PC-3 (cell line): ENCODE measurements at regions not wholly inside any gene's neighbourhood (a gene's known extent, or its start where the extent isn't known, plus 50 kb on each side); places are given as distances from the start of the nearest gene placed in this dataset.

ENCODE experiments used
- ATAC-seq: fragments of 200-7000 bp; cut with Tn5 transposase; 2 replicates; pipeline ENCODE4 v1.9.1; 2020; ENCODE audit warnings: mild to moderate bottlenecking, moderate library complexity
- BruUV-seq: library from RNA; stranded (reverse); fragments of 400-500 nt; replicated peaks from 2 replicates; lab custom pipeline; 2021; lab: Mats Ljungman, UMichigan
- CTCF ChIA-PET: fragments of 300-600 bp; sonication (Branson Sonifier 250); formaldehyde crosslinking; loops from one replicate; lab custom pipeline; 2022; ENCODE audit warnings: antibody characterized with exemption; lab: Charles Lee
- POLR2A ChIA-PET: fragments of 300-600 bp; sonication (Branson Sonifier 250); formaldehyde crosslinking; loops from one replicate; lab custom pipeline; 2022; ENCODE audit warnings: antibody characterized with exemption; ENCODE audit not compliant: unreplicated experiment; lab: Charles Lee
- DNase-seq: peaks from one replicate; pipeline ENCODE4 v3.0.0-alpha.2; 2015
- H2AFZ ChIP-seq: fragments of 300-600 bp; sonication (generic); 2 replicates; pipeline ENCODE4 v1.6.0; 2016; ENCODE audit warnings: antibody characterized with exemption, low read length
- H3F3A ChIP-seq: fragments of 300-600 bp; sonication (generic); one replicate; pipeline ENCODE4 v1.6.0; 2017; ENCODE audit warnings: antibody characterized with exemption, low read length, control low read depth, mild to moderate bottlenecking; ENCODE audit not compliant: unreplicated experiment
- H3K27ac ChIP-seq: fragments of 300-600 bp; sonication (generic); 2 replicates; pipeline ENCODE4 v1.5.1; 2016; ENCODE audit warnings: mild to moderate bottlenecking, low read length
- H3K27me3 ChIP-seq: fragments of 300-600 bp; sonication (generic); 2 replicates; pipeline ENCODE4 v1.6.1; 2016; ENCODE audit warnings: low read length, mixed read lengths
- H3K36me3 ChIP-seq: fragments of 300-600 bp; sonication (generic); 2 replicates; pipeline ENCODE4 v1.6.1; 2016; ENCODE audit warnings: low read depth, mixed run types, low read length, mixed read lengths
- H3K4me1 ChIP-seq: fragments of 300-600 bp; sonication (generic); 2 replicates; pipeline ENCODE4 v1.5.1; 2016; ENCODE audit warnings: low read length; ENCODE audit not compliant: insufficient read depth
- H3K4me2 ChIP-seq: fragments of 300-600 bp; sonication (generic); 2 replicates; pipeline ENCODE4 v1.6.0; 2016; ENCODE audit warnings: low read length
- H3K4me3 ChIP-seq: fragments of 300-600 bp; sonication (generic); 2 replicates; pipeline ENCODE4 v1.5.1; 2016; ENCODE audit warnings: mild to moderate bottlenecking, low read length, mixed read lengths
- H3K79me2 ChIP-seq: fragments of 300-600 bp; sonication (generic); 2 replicates; pipeline ENCODE4 v1.6.1; 2017; ENCODE audit warnings: low read length, mixed read lengths
- H3K9ac ChIP-seq: fragments of 300-600 bp; sonication (generic); 2 replicates; pipeline ENCODE4 v1.6.0; 2016; ENCODE audit warnings: mild to moderate bottlenecking, low read length
- H3K9me2 ChIP-seq: fragments of 300-600 bp; sonication (generic); replicated peaks from 2 replicates; pipeline ENCODE4 v1.6.1; 2016; ENCODE audit warnings: mixed run types, low read length, mixed read lengths
- H3K9me3 ChIP-seq: fragments of 300-600 bp; sonication (generic); 2 replicates; pipeline ENCODE4 v1.6.1; 2016; ENCODE audit warnings: low read length, mixed read lengths
- H4K20me1 ChIP-seq: fragments of 300-600 bp; sonication (generic); 2 replicates; pipeline ENCODE4 v1.6.1; 2016; ENCODE audit warnings: low read length, mixed read lengths
- CTCF ChIP-seq: fragments of 300-600 bp; sonication (generic); conservative IDR thresholded peaks from 2 replicates; pipeline ENCODE4 v1.5.1; 2017; ENCODE audit warnings: antibody characterized with exemption, low read depth, mild to moderate bottlenecking, low read length
- EZH2 ChIP-seq: fragments of 300-600 bp; sonication (generic); IDR thresholded peaks from one replicate; pipeline ENCODE4 v1.6.1; 2017; ENCODE audit warnings: antibody characterized with exemption, mild to moderate bottlenecking, low read length; ENCODE audit not compliant: unreplicated experiment
- EZH2phosphoT487 ChIP-seq: fragments of 300-600 bp; sonication (generic); IDR thresholded peaks from 2 replicates; pipeline ENCODE4 v1.6.1; 2018; ENCODE audit warnings: mild to moderate bottlenecking, antibody characterized with exemption, low read length, borderline replicate concordance
- intact Hi-C: fragments of 100-400 bp; cut with micrococcal nuclease; formaldehyde crosslinking; loops from 2 replicates; pipeline ENCODE4 v1.9.0; 2023

GRCh38 chr11:23947883-23948282, 549.0 kb upstream of the LUZP2 start:
- Histone ChIP-seq H2AFZ (no peak overlapping the region), H3K4me3 (no peak overlapping the region), H3F3A (no peaks in the 10 kb centered on the region), H3K36me3 (no peaks in the 10 kb centered on the region), H3K27ac (no peak overlapping the region), H4K20me1 (no peaks in the 10 kb centered on the region), H3K9me3 (no peaks in the 10 kb centered on the region), H3K9me2 (no peaks in the 10 kb centered on the region), H3K9ac (no peak overlapping the region), H3K79me2 (no peaks in the 10 kb centered on the region), H3K4me1 (no peaks in the 10 kb centered on the region), H3K4me2 (no peak overlapping the region), H3K27me3 (no peaks in the 10 kb centered on the region)
- no TSS peak for BruUV-seq
- CTCF ChIA-PET: no interaction called here
- DNase-seq: no peak
- intact Hi-C loops: no loop called here
- POLR2A ChIA-PET: no interaction called here
- TF ChIP-seq EZH2 (no peak), CTCF (no peak), EZH2phosphoT487 (no peak)
- no peak for ATAC-seq

- no peak overlapping the region for H2AFZ ChIP-seq
- H3K79me2 ChIP-seq: no peaks in the 10 kb centered on the region
- no peak for TF ChIP-seq CTCF
- no peak for TF ChIP-seq EZH2phosphoT487
- TF ChIP-seq EZH2: no peak
- no peak for DNase-seq
- no peaks in the 10 kb centered on the region for H3K9me2 ChIP-seq
- H3K36me3 ChIP-seq: no peaks in the 10 kb centered on the region
- no peak for ATAC-seq
- H4K20me1 ChIP-seq: no peaks in the 10 kb centered on the region
- no peak overlapping the region for H3K9ac ChIP-seq
- no peaks in the 10 kb centered on the region for H3K4me1 ChIP-seq
- BruUV-seq: no TSS peak
- no peaks in the 10 kb centered on the region for H3F3A ChIP-seq
- ChIA-PET POLR2A (no interaction called here), CTCF (no interaction called here)
- no peaks in the 10 kb centered on the region for H3K9me3 ChIP-seq
- H3K4me2 ChIP-seq: no peak overlapping the region
- intact Hi-C loops: no loop called here
- no peak overlapping the region for H3K27ac ChIP-seq
- H3K27me3 ChIP-seq: no peaks in the 10 kb centered on the region
- H3K4me3 ChIP-seq: no peak overlapping the region
Observed at GRCh38 chr11:23948851-23949250, 548.0 kb upstream of the LUZP2 start.

- Histone ChIP-seq H3F3A (no peaks in the 10 kb centered on the region), H4K20me1 (no peaks in the 10 kb centered on the region), H3K79me2 (no peaks in the 10 kb centered on the region), H3K27me3 (no peaks in the 10 kb centered on the region), H2AFZ (no peak overlapping the region), H3K9me2 (no peaks in the 10 kb centered on the region), H3K36me3 (no peaks in the 10 kb centered on the region), H3K9me3 (no peaks in the 10 kb centered on the region), H3K4me2 (no peak overlapping the region), H3K4me3 (no peak overlapping the region), H3K27ac (no peak overlapping the region), H3K9ac (no peak overlapping the region), H3K4me1 (no peaks in the 10 kb centered on the region)
- ChIA-PET POLR2A (no interaction called here), CTCF (no interaction called here)
- TF ChIP-seq CTCF (no peak), EZH2 (no peak), EZH2phosphoT487 (no peak)
- intact Hi-C loops: no loop called here
- no TSS peak for BruUV-seq
- DNase-seq (no peak), ATAC-seq (no peak)
Observed at GRCh38 chr11:23953951-23954710, 542.7 kb upstream of the LUZP2 start.
